Liver (tissue), 8 donors: ENCODE measurements at regions not wholly inside any gene's neighbourhood (a gene's known extent, or its start where the extent isn't known, plus 50 kb on each side); places are given as distances from the start of the nearest gene placed in this dataset.

Experiments
- DNase-seq: peaks from one replicate; pipeline ENCODE4 v3.0.0-alpha.2; 2017; ENCODE audit warnings: low spot score
- H3K27ac ChIP-seq, 2 donors: one replicate each; pipeline ENCODE4 v1.7.0; 2013; ENCODE audit warnings: inconsistent platforms in 2 of 2, low read length in 2 of 2, control low read depth in 1 of 2, low read depth in 1 of 2, mild to moderate bottlenecking in 1 of 2
- H3K27me3 ChIP-seq, 4 donors: one replicate each; pipeline versions ENCODE4 v1.6.1 to v1.7.0; 2013; ENCODE audit warnings: low read length in 3 of 4, inconsistent platforms in 1 of 4, mild to moderate bottlenecking in 1 of 4, moderate library complexity in 1 of 4; ENCODE audit not compliant: control insufficient read depth in 4 of 4, insufficient read depth in 4 of 4
- H3K36me3 ChIP-seq, 4 donors: one replicate each; pipeline versions ENCODE4 v1.6.1 to v1.7.0; 2013; ENCODE audit warnings: low read length in 3 of 4, mild to moderate bottlenecking in 3 of 4, low read depth in 1 of 4, moderate library complexity in 1 of 4; ENCODE audit not compliant: control insufficient read depth in 4 of 4, insufficient read depth in 3 of 4
- H3K4me1 ChIP-seq, 4 donors: one replicate each; pipeline versions ENCODE4 v1.6.1 to v1.7.0; 2013; ENCODE audit warnings: low read length in 3 of 4, mild to moderate bottlenecking in 3 of 4, moderate library complexity in 1 of 4; ENCODE audit not compliant: control insufficient read depth in 4 of 4, insufficient read depth in 4 of 4
- H3K4me3 ChIP-seq, 3 donors: one replicate each; pipeline versions ENCODE4 v1.6.1 to v1.7.0; 2013; ENCODE audit warnings: low read length in 3 of 3, control low read depth in 1 of 3, low read depth in 1 of 3, mild to moderate bottlenecking in 1 of 3
- H3K9ac ChIP-seq, 2 donors: one replicate each; pipeline ENCODE4 v1.7.0; 2013; ENCODE audit warnings: low read length in 2 of 2, mild to moderate bottlenecking in 2 of 2, moderate library complexity in 2 of 2, control low read depth in 1 of 2, low read depth in 1 of 2
- H3K9me3 ChIP-seq, 4 donors: one replicate each; pipeline versions ENCODE4 v1.6.1 to v1.7.0; 2013; ENCODE audit warnings: low read length in 3 of 4; ENCODE audit not compliant: control insufficient read depth in 4 of 4
- EGR1 ChIP-seq, 2 donors: IDR thresholded peaks; 2 replicates each; pipeline ENCODE4 v1.6.1; 2016 to 2018; ENCODE audit warnings: antibody characterized with exemption in 2 of 2, low read depth in 2 of 2
- FOXA2 ChIP-seq: IDR thresholded peaks from 2 replicates; pipeline ENCODE4 v1.6.1; 2016; ENCODE audit warnings: antibody characterized with exemption
- GABPA ChIP-seq, 2 donors: IDR thresholded peaks in 1 of 2; conservative IDR thresholded peaks in 1 of 2; 2 replicates each; pipeline ENCODE4 v1.6.1; 2016; ENCODE audit warnings: antibody characterized with exemption in 2 of 2, mild to moderate bottlenecking in 1 of 2, moderate library complexity in 1 of 2
- HNF4G ChIP-seq: IDR thresholded peaks from 2 replicates; pipeline ENCODE4 v1.6.1; 2016; ENCODE audit warnings: antibody characterized with exemption
- JUND ChIP-seq, 2 donors: IDR thresholded peaks; 2 replicates each; pipeline ENCODE4 v1.6.1; 2016; ENCODE audit warnings: antibody characterized with exemption in 2 of 2
- NR2F2 ChIP-seq: IDR thresholded peaks from 2 replicates; pipeline ENCODE4 v1.6.1; 2016; ENCODE audit warnings: antibody characterized with exemption
- RAD21 ChIP-seq, 2 donors: IDR thresholded peaks; 2 replicates each; pipeline ENCODE4 v1.6.1; 2016; ENCODE audit warnings: antibody characterized with exemption in 2 of 2, mild to moderate bottlenecking in 2 of 2
- RXRA ChIP-seq, 2 donors: IDR thresholded peaks; 2 replicates each; pipeline ENCODE4 v1.6.1; 2017 to 2018; ENCODE audit warnings: antibody characterized with exemption in 2 of 2, mild to moderate bottlenecking in 1 of 2
- SP1 ChIP-seq: IDR thresholded peaks from 2 replicates; pipeline ENCODE4 v1.6.1; 2018; ENCODE audit warnings: antibody characterized with exemption, mild to moderate bottlenecking
- YY1 ChIP-seq: IDR thresholded peaks from 2 replicates; pipeline ENCODE4 v1.6.1; 2016; ENCODE audit warnings: antibody characterized with exemption, mild to moderate bottlenecking
- WGBS: extraction: QIAGEN DNeasy Blood & Tissue Kit; methylation state at CpG from one replicate; pipeline ENCODE4 v1.1.7; 2013; 5-methylcytosine and 5-hydroxymethylcytosine counted together
- TF ChIP-seq, protein P1 (sequence below): IDR thresholded peaks from 2 replicates; pipeline ENCODE4 v1.6.1; 2016; ENCODE audit warnings: antibody characterized with exemption
- TF ChIP-seq, protein P2 (sequence below): fragments of 150-350 bp; IDR thresholded peaks from 2 replicates; pipeline ENCODE4 v1.5.1; 2017; ENCODE audit warnings: improper control_type of control experiment, low read depth, low read length; ENCODE audit not compliant: missing input control
- TF ChIP-seq, protein P3 (sequence below): IDR thresholded peaks from 2 replicates; pipeline ENCODE4 v1.6.1; 2016; ENCODE audit warnings: antibody characterized with exemption
- TF ChIP-seq, protein P4 (sequence below): IDR thresholded peaks from 2 replicates; pipeline ENCODE4 v1.6.1; 2016; ENCODE audit warnings: antibody characterized with exemption, mild to moderate bottlenecking
- TF ChIP-seq, protein P5 (sequence below): IDR thresholded peaks from 2 replicates; pipeline ENCODE4 v1.6.1; 2016; ENCODE audit warnings: antibody characterized with exemption
- donor health status: healthy.
- donor health status: healthy.
- donor health status: healthy.
- donor health status: healthy.
- donor health status: healthy.

DNA sequence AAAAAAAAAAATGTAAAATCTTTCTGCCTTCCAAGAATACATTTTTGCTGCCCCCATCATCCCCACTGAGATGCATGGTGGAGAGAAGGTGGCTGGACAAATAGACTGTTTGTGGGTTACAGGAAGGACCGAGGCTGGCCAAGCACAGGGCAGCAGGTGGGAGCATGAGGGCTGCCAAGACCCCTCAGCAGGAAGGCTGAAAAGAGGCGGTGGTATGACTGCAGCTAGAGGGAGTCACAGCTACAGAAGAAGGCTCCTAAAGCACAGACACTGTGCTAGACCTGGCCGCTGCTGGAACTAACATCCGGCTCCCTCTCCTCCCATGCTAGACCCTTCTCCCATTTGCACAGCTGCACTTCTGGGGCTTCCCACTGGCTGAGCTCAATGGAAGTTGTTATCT, 289.6 kb downstream of the TCERG1L start:
- Histone ChIP-seq H3K36me3 (no peaks in the 10 kb centered on the region), H3K9me3 (no peaks in the 10 kb centered on the region), H3K27me3 (no peaks in the 10 kb centered on the region), H3K4me3 (no peak overlapping the region), H3K4me1 (no peaks in the 10 kb centered on the region), H3K9ac (no peak overlapping the region), H3K27ac (no peak overlapping the region)
- DNase-seq, result no peak
- WGBS, result 65% methylated on average over 4 of the region's 4 CpGs
- TF ChIP-seq, protein P1, sequence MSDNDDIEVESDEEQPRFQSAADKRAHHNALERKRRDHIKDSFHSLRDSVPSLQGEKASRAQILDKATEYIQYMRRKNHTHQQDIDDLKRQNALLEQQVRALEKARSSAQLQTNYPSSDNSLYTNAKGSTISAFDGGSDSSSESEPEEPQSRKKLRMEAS, result no peak
- TF ChIP-seq, protein P2, sequence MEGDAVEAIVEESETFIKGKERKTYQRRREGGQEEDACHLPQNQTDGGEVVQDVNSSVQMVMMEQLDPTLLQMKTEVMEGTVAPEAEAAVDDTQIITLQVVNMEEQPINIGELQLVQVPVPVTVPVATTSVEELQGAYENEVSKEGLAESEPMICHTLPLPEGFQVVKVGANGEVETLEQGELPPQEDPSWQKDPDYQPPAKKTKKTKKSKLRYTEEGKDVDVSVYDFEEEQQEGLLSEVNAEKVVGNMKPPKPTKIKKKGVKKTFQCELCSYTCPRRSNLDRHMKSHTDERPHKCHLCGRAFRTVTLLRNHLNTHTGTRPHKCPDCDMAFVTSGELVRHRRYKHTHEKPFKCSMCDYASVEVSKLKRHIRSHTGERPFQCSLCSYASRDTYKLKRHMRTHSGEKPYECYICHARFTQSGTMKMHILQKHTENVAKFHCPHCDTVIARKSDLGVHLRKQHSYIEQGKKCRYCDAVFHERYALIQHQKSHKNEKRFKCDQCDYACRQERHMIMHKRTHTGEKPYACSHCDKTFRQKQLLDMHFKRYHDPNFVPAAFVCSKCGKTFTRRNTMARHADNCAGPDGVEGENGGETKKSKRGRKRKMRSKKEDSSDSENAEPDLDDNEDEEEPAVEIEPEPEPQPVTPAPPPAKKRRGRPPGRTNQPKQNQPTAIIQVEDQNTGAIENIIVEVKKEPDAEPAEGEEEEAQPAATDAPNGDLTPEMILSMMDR, result no peak
- TF ChIP-seq RXRA (IDR thresholded peaks at IDR 0.05), result no peak
- TF ChIP-seq, protein P3, sequence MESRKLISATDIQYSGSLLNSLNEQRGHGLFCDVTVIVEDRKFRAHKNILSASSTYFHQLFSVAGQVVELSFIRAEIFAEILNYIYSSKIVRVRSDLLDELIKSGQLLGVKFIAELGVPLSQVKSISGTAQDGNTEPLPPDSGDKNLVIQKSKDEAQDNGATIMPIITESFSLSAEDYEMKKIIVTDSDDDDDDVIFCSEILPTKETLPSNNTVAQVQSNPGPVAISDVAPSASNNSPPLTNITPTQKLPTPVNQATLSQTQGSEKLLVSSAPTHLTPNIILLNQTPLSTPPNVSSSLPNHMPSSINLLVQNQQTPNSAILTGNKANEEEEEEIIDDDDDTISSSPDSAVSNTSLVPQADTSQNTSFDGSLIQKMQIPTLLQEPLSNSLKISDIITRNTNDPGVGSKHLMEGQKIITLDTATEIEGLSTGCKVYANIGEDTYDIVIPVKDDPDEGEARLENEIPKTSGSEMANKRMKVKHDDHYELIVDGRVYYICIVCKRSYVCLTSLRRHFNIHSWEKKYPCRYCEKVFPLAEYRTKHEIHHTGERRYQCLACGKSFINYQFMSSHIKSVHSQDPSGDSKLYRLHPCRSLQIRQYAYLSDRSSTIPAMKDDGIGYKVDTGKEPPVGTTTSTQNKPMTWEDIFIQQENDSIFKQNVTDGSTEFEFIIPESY, result no peak
- TF ChIP-seq NR2F2, result no peak
- no peak for TF ChIP-seq HNF4G
- TF ChIP-seq EGR1 (IDR thresholded peaks at IDR 0.05; ENCODE audit: low read depth in 2 of 2), result no peak
- no peak for TF ChIP-seq SP1
- TF ChIP-seq RAD21 (IDR thresholded peaks at IDR 0.05), result no peak
- no peak for TF ChIP-seq GABPA (IDR thresholded peaks at IDR 0.05 in 1 of 2, conservative IDR thresholded peaks at IDR 0.05 in 1 of 2)
- TF ChIP-seq YY1, result no peak
- TF ChIP-seq, protein P4, sequence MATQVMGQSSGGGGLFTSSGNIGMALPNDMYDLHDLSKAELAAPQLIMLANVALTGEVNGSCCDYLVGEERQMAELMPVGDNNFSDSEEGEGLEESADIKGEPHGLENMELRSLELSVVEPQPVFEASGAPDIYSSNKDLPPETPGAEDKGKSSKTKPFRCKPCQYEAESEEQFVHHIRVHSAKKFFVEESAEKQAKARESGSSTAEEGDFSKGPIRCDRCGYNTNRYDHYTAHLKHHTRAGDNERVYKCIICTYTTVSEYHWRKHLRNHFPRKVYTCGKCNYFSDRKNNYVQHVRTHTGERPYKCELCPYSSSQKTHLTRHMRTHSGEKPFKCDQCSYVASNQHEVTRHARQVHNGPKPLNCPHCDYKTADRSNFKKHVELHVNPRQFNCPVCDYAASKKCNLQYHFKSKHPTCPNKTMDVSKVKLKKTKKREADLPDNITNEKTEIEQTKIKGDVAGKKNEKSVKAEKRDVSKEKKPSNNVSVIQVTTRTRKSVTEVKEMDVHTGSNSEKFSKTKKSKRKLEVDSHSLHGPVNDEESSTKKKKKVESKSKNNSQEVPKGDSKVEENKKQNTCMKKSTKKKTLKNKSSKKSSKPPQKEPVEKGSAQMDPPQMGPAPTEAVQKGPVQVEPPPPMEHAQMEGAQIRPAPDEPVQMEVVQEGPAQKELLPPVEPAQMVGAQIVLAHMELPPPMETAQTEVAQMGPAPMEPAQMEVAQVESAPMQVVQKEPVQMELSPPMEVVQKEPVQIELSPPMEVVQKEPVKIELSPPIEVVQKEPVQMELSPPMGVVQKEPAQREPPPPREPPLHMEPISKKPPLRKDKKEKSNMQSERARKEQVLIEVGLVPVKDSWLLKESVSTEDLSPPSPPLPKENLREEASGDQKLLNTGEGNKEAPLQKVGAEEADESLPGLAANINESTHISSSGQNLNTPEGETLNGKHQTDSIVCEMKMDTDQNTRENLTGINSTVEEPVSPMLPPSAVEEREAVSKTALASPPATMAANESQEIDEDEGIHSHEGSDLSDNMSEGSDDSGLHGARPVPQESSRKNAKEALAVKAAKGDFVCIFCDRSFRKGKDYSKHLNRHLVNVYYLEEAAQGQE, result no peak
- TF ChIP-seq, protein P5, sequence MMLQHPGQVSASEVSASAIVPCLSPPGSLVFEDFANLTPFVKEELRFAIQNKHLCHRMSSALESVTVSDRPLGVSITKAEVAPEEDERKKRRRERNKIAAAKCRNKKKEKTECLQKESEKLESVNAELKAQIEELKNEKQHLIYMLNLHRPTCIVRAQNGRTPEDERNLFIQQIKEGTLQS, result no peak
- TF ChIP-seq JUND (IDR thresholded peaks at IDR 0.05), result no peak
- TF ChIP-seq FOXA2, result no peak

DNA sequence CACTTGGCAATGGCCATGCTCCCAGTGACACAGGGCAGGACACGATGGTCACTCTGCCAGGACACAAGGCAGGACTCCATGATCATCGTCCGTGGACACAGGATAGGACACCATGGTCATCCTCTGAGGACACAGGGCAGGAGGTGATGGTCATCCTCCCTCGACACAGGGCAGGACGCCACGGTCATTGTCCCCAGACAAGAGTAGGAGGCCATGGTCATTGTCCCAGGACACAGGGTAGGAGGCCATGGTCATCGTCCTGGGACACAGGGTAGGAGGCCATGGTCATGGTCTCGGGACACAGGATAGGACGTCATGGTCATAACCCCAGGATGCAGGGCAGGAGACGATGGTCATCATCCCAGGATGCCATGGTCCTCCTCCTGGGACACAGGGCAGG, 289.2 kb downstream of the TCERG1L start:
- H3K9me3 ChIP-seq, result no peaks in the 10 kb centered on the region
- no peak overlapping the region for H3K27ac ChIP-seq
- no peak overlapping the region for H3K9ac ChIP-seq
- TF ChIP-seq RXRA (IDR thresholded peaks at IDR 0.05), result peak in 1 of 2 donors; percentile 37
- TF ChIP-seq NR2F2, result peak; percentile 58
- no peak for TF ChIP-seq FOXA2
- no peaks in the 10 kb centered on the region for H3K36me3 ChIP-seq
- H3K4me1 ChIP-seq, result no peaks in the 10 kb centered on the region
- no peak for DNase-seq
- no peak overlapping the region for H3K4me3 ChIP-seq
- H3K27me3 ChIP-seq, result no peaks in the 10 kb centered on the region
- WGBS, result 73% methylated on average over 10 of the region's 10 CpGs
